HepG2 (cell line): ENCODE measurements at regions not wholly inside any gene's neighbourhood (a gene's known extent, or its start where the extent isn't known, plus 50 kb on each side); places are given as distances from the start of the nearest gene placed in this dataset.

Experiments
- ATAC-seq: fragments of 200-7000 bp; cut with Tn5 transposase; 3 replicates; pipeline ENCODE4 v1.9.1; 2020; ENCODE audit warnings: mild to moderate bottlenecking, moderate library complexity
- BruUV-seq: library from RNA; stranded (reverse); fragments of 400-500 nt; replicated peaks from 2 replicates; lab custom pipeline; 2021; lab: Mats Ljungman, UMichigan
- CTCF ChIA-PET: fragments of 300-600 bp; formaldehyde crosslinking; extraction: SDS; loops from one replicate; lab custom pipeline; 2021; ENCODE audit warnings: low total read pairs, inconsistent platforms, low intra/inter-chr PET ratio; lab: Yijun Ruan, JAX
- POLR2A ChIA-PET: fragments of 350-600 bp; sonication (Branson Sonifier 250); formaldehyde crosslinking; loops from one replicate; lab custom pipeline; 2020; ENCODE audit warnings: antibody characterized with exemption, inconsistent platforms; lab: Yijun Ruan, JAX
- DNase-seq: peaks from one replicate; pipeline ENCODE4 v3.0.0-alpha.2; 2015; ENCODE audit warnings: low spot score
- FAIRE-seq: peaks from 3 replicates; lab custom pipeline; 2011; peaks lifted over from hg19 to GRCh38; lab: Jason Lieb, UNC
- H2AFZ ChIP-seq: one replicate; pipeline ENCODE4 v1.6.1; 2011; ENCODE audit warnings: low read length, inconsistent platforms
- H3K27ac ChIP-seq: fragments of 300-600 bp; 3 replicates; pipeline ENCODE4 v1.8.0; 2011; ENCODE audit warnings: mixed run types, mild to moderate bottlenecking, mixed read lengths, low read length, inconsistent platforms; ENCODE audit not compliant: insufficient read depth; ENCODE audit errors: extremely low read length
- H3K27me3 ChIP-seq, 2 experiments: fragments of 200-600 bp in 1 of 2; 2 replicates in 1 of 2; 3 replicates in 1 of 2; pipeline versions ENCODE4 v1.6.0 to v1.8.0; 2011; ENCODE audit warnings: low read length in 2 of 2, mild to moderate bottlenecking in 2 of 2, moderate library complexity in 2 of 2, inconsistent platforms in 1 of 2; ENCODE audit not compliant: insufficient read depth in 2 of 2, control insufficient read depth in 1 of 2
- H3K36me3 ChIP-seq, 2 experiments: fragments of 200-600 bp in 1 of 2; replicated peaks in 1 of 2; 2 replicates in 1 of 2; 3 replicates in 1 of 2; pipeline versions ENCODE4 v1.5.1 to v1.8.0; 2011; ENCODE audit warnings: low read length in 2 of 2, inconsistent platforms in 1 of 2; ENCODE audit not compliant: insufficient read depth in 2 of 2, control insufficient read depth in 1 of 2
- H3K4me1 ChIP-seq: 2 replicates; pipeline ENCODE4 v1.5.1; 2012; ENCODE audit warnings: low read length, inconsistent platforms; ENCODE audit not compliant: insufficient read depth
- H3K4me2 ChIP-seq: 2 replicates; pipeline ENCODE4 v1.6.0; 2011; ENCODE audit warnings: low read depth, low read length, inconsistent platforms
- H3K4me3 ChIP-seq, 3 experiments: fragments of 200-600 bp in 1 of 3; sonication (generic), shearing (Covaris generic) in 1 of 3; replicated peaks in 1 of 3; 2 replicates each; pipeline ENCODE4 v1.5.1; 2011 to 2016; ENCODE audit warnings: low read length in 3 of 3, inconsistent platforms in 2 of 3, low read depth in 2 of 3, mild to moderate bottlenecking in 2 of 3, control low read depth in 1 of 3, mixed read lengths in 1 of 3; ENCODE audit not compliant: insufficient read depth in 1 of 3
- H3K79me2 ChIP-seq: one replicate; pipeline ENCODE4 v1.6.1; 2011; ENCODE audit warnings: low read length, inconsistent platforms; ENCODE audit not compliant: insufficient read depth
- H3K9ac ChIP-seq: 2 replicates; pipeline ENCODE4 v1.6.0; 2011; ENCODE audit warnings: mild to moderate bottlenecking, low read depth, low read length, inconsistent platforms; ENCODE audit not compliant: insufficient read depth
- H3K9me3 ChIP-seq: 2 replicates; pipeline ENCODE4 v1.5.1; 2012; ENCODE audit warnings: mild to moderate bottlenecking, low read length
- H4K20me1 ChIP-seq: 2 replicates; pipeline ENCODE4 v1.6.0; 2011; ENCODE audit warnings: inconsistent platforms, mild to moderate bottlenecking, low read length, moderate library complexity; ENCODE audit not compliant: insufficient read depth
- EEA1 ChIP-seq: sonication (generic); formaldehyde crosslinking; IDR thresholded peaks from 2 replicates; pipeline ENCODE4 v1.5.1; 2020; ENCODE audit warnings: mild to moderate bottlenecking, missing genetic modification reagents, borderline replicate concordance
- HNF4A ChIP-seq: sonication (generic); formaldehyde crosslinking; IDR thresholded peaks from 2 replicates; pipeline ENCODE4 v1.4.0; 2020; ENCODE audit warnings: missing genetic modification reagents
- MAF1 ChIP-seq: sonication (generic); formaldehyde crosslinking; IDR thresholded peaks from 2 replicates; pipeline ENCODE4 v1.5.0; 2020; ENCODE audit warnings: missing genetic modification reagents, borderline replicate concordance
- MAFF ChIP-seq: IDR thresholded peaks from 2 replicates; pipeline ENCODE4 v1.6.1; 2011; ENCODE audit warnings: low read depth, low read length, improper control_type of control experiment
- MAFK ChIP-seq, 2 experiments: IDR thresholded peaks in 1 of 2; conservative IDR thresholded peaks in 1 of 2; 2 replicates each; pipeline ENCODE4 v1.6.1; 2011; ENCODE audit warnings: improper control_type of control experiment in 2 of 2, low read length in 2 of 2
- SMAD1 ChIP-seq: sonication (generic); formaldehyde crosslinking; IDR thresholded peaks from 2 replicates; pipeline ENCODE4 v1.4.0; 2020; ENCODE audit warnings: missing genetic modification reagents, low read depth, mild to moderate bottlenecking, borderline replicate concordance
- YEATS4 ChIP-seq: sonication (generic); formaldehyde crosslinking; IDR thresholded peaks from 2 replicates; pipeline ENCODE4 v1.4.0; 2020; ENCODE audit warnings: missing genetic modification reagents, borderline replicate concordance
- WGBS: methylation state at CpG from one replicate; pipeline ENCODE4 v1.1.6; 2017; ENCODE audit warnings: low lambda C conversion rate; 5-methylcytosine and 5-hydroxymethylcytosine counted together
- in situ Hi-C: cut with HindIII; loops from 2 replicates; pipeline ENCODE4 v1.10.0; 2017; ENCODE audit warnings: low pct_unique_long_range_greater_than_20kb; ENCODE audit not compliant: extremely low pct_ligation_motif_present
- intact Hi-C: fragments of 100-400 bp; cut with micrococcal nuclease; formaldehyde crosslinking; loops from one replicate; pipeline ENCODE4 v1.10.0; 2022; ENCODE audit not compliant: unreplicated experiment
- TF ChIP-seq, protein P1 (sequence below): sonication (generic); formaldehyde crosslinking; IDR thresholded peaks from 2 replicates; pipeline ENCODE4 v1.4.0; 2020; ENCODE audit warnings: missing genetic modification reagents, borderline replicate concordance
- TF ChIP-seq, protein P2 (sequence below): sonication (generic); formaldehyde crosslinking; IDR thresholded peaks from 2 replicates; pipeline ENCODE4 v1.4.0; 2020; ENCODE audit warnings: low read depth, mild to moderate bottlenecking, missing genetic modification reagents
- TF ChIP-seq, protein P3 (sequence below): sonication (generic); formaldehyde crosslinking; IDR thresholded peaks from 2 replicates; pipeline ENCODE4 v1.4.0; 2020; ENCODE audit warnings: missing genetic modification reagents

DNA sequence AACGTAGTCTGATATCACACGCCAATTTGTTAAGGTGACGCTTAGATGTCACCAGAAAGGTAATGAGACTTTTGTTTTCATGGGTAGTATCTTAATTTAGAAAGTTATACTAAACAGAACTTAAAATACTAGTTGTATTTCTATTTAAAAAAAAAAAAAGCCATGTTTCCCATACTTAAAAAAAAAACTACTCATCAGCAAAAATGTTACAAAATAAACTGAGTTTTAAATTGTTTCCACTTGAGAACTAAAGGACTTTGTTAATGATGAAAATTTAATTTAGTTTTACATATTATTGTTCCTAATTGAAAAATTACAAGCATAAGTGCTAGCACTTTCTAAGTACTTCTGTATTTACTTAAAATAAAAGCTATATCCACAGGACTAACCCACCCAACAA is 300.8 kb upstream of the ATP11B start:
- Histone ChIP-seq H3K9me3 (no peaks in the 10 kb centered on the region), H3K4me1 (no peaks in the 10 kb centered on the region), H4K20me1 (no peaks in the 10 kb centered on the region), H3K79me2 (no peaks in the 10 kb centered on the region), H3K9ac (no peak overlapping the region), H3K27me3 (no peaks in the 10 kb centered on the region), H3K4me2 (no peak overlapping the region), H3K36me3 (no peaks in the 10 kb centered on the region), H2AFZ (no peak overlapping the region), H3K27ac (no peak overlapping the region), H3K4me3 (no peak overlapping the region)
- DNase-seq, result no peak
- ChIA-PET CTCF (interaction anchor here (0.6 kb wide), 1 partner anchor 790 kb away, joined by 3 read pairs; no protein-coding TSS in a partner anchor), POLR2A (no interaction called here)
- TF ChIP-seq MAFK (conservative IDR thresholded peaks at IDR 0.05 in 1 of 2, IDR thresholded peaks at IDR 0.05 in 1 of 2; ENCODE audit: low read length in 2 of 2) (peak; percentile 26 to 65; a peak in 2 of 4 replicates), EEA1 (CRISPR knock-in tag) (no peak), HNF4A (no peak), MAFF (peak; percentile 32; the same call in 1 of the 2 replicates)
- in situ Hi-C loops (loop anchor here (25.0 kb wide), 1 partner anchor 780 kb away; the partner anchor contains the start of gene SOX2), intact Hi-C loops (loop anchor here (10.0 kb wide), 1 partner anchor 122 kb away; no protein-coding TSS in a partner anchor)
- ATAC-seq, result no peak
- 46% methylated on average over 3 of the region's 3 CpGs for WGBS
- BruUV-seq, result no TSS peak
- no peak for FAIRE-seq

DNA sequence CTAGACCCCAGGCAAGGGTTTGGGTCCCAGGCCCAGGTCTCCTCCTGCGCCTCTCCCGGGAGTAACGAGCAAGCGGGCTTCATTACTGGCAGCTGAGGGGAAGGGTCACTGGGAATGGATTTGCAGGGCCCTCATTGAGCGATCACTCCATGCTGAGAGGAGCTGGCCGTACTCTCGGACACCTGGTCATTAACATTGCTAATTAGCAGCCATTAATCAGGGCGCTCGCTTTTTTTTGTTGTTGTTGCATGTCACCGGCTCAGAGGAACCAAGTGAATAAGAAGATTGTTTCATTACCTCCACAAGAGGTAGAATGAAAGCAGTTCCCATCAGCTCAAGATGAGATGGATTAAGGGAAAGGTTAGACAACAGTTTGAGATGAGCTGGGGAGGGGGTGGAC is 293.0 kb upstream of the ATP11B start:
- ChIA-PET CTCF (no interaction called here), POLR2A (no interaction called here)
- FAIRE-seq, result no peak
- Histone ChIP-seq H2AFZ (no peak overlapping the region), H3K79me2 (no peaks in the 10 kb centered on the region), H3K36me3 (no peaks in the 10 kb centered on the region), H3K4me1 (no peaks in the 10 kb centered on the region), H3K27me3 (peaks cover 0 to 9% of the 10 kb centered on the region in 2 experiments; a peak in 2 of 5 replicates), H3K4me2 (no peak overlapping the region), H3K4me3 (no peak overlapping the region), H3K9me3 (no peaks in the 10 kb centered on the region), H3K9ac (no peak overlapping the region), H3K27ac (no peak overlapping the region), H4K20me1 (no peaks in the 10 kb centered on the region)
- intact Hi-C loops (no loop called here), in situ Hi-C loops (no loop called here)
- no peak for ATAC-seq
- no TSS peak for BruUV-seq
- DNase-seq, result no peak
- WGBS, result 25% methylated on average over 10 of the region's 10 CpGs
- TF ChIP-seq, protein P1, sequence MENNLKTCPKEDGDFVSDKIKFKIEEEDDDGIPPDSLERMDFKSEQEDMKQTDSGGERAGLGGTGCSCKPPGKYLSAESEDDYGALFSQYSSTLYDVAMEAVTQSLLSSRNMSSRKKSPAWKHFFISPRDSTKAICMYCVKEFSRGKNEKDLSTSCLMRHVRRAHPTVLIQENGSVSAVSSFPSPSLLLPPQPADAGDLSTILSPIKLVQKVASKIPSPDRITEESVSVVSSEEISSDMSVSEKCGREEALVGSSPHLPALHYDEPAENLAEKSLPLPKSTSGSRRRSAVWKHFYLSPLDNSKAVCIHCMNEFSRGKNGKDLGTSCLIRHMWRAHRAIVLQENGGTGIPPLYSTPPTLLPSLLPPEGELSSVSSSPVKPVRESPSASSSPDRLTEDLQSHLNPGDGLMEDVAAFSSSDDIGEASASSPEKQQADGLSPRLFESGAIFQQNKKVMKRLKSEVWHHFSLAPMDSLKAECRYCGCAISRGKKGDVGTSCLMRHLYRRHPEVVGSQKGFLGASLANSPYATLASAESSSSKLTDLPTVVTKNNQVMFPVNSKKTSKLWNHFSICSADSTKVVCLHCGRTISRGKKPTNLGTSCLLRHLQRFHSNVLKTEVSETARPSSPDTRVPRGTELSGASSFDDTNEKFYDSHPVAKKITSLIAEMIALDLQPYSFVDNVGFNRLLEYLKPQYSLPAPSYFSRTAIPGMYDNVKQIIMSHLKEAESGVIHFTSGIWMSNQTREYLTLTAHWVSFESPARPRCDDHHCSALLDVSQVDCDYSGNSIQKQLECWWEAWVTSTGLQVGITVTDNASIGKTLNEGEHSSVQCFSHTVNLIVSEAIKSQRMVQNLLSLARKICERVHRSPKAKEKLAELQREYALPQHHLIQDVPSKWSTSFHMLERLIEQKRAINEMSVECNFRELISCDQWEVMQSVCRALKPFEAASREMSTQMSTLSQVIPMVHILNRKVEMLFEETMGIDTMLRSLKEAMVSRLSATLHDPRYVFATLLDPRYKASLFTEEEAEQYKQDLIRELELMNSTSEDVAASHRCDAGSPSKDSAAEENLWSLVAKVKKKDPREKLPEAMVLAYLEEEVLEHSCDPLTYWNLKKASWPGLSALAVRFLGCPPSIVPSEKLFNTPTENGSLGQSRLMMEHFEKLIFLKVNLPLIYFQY (CRISPR knock-in tag), result no peak
- TF ChIP-seq MAF1 (CRISPR knock-in tag), result no peak
- TF ChIP-seq, protein P2, sequence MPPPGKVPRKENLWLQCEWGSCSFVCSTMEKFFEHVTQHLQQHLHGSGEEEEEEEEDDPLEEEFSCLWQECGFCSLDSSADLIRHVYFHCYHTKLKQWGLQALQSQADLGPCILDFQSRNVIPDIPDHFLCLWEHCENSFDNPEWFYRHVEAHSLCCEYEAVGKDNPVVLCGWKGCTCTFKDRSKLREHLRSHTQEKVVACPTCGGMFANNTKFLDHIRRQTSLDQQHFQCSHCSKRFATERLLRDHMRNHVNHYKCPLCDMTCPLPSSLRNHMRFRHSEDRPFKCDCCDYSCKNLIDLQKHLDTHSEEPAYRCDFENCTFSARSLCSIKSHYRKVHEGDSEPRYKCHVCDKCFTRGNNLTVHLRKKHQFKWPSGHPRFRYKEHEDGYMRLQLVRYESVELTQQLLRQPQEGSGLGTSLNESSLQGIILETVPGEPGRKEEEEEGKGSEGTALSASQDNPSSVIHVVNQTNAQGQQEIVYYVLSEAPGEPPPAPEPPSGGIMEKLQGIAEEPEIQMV, result no peak
- TF ChIP-seq, protein P3, sequence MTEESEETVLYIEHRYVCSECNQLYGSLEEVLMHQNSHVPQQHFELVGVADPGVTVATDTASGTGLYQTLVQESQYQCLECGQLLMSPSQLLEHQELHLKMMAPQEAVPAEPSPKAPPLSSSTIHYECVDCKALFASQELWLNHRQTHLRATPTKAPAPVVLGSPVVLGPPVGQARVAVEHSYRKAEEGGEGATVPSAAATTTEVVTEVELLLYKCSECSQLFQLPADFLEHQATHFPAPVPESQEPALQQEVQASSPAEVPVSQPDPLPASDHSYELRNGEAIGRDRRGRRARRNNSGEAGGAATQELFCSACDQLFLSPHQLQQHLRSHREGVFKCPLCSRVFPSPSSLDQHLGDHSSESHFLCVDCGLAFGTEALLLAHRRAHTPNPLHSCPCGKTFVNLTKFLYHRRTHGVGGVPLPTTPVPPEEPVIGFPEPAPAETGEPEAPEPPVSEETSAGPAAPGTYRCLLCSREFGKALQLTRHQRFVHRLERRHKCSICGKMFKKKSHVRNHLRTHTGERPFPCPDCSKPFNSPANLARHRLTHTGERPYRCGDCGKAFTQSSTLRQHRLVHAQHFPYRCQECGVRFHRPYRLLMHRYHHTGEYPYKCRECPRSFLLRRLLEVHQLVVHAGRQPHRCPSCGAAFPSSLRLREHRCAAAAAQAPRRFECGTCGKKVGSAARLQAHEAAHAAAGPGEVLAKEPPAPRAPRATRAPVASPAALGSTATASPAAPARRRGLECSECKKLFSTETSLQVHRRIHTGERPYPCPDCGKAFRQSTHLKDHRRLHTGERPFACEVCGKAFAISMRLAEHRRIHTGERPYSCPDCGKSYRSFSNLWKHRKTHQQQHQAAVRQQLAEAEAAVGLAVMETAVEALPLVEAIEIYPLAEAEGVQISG, result no peak
- no peak for TF ChIP-seq SMAD1 (CRISPR knock-in tag)
- no peak for TF ChIP-seq YEATS4 (CRISPR knock-in tag)
